Activated B cell treated with CpG ODN at 0.5 μM for 24 hours (primary cell): ENCODE measurements at regions not wholly inside any gene's neighbourhood (a gene's known extent, or its start where the extent isn't known, plus 50 kb on each side); places are given as distances from the start of the nearest gene placed in this dataset.

Source experiments
- ATAC-seq: fragments of 200-7000 bp; cut with Tn5 transposase; one replicate; pipeline ENCODE4 v1.10.0; 2021; ENCODE audit warnings: low read depth, mild to moderate bottlenecking, moderate library complexity
- CTCF ChIA-PET: fragments of 350-600 bp; sonication (Branson Sonifier 250); formaldehyde crosslinking; loops from one replicate; lab custom pipeline; 2021; ENCODE audit warnings: antibody characterized with exemption; lab: Charles Lee
- POLR2A ChIA-PET: fragments of 350-600 bp; sonication (Branson Sonifier 250); formaldehyde crosslinking; loops from one replicate; lab custom pipeline; 2021; ENCODE audit warnings: antibody characterized with exemption; lab: Charles Lee
- DNase-seq: peaks from one replicate; pipeline ENCODE4 v3.0.0; 2022
- H3K27ac Mint-ChIP-seq: one replicate; pipeline ENCODE4 v1.8.0; 2020; ENCODE audit warnings: mixed read lengths
- H3K27me3 Mint-ChIP-seq: one replicate; pipeline ENCODE4 v1.8.0; 2021; ENCODE audit warnings: mixed read lengths
- H3K36me3 Mint-ChIP-seq: one replicate; pipeline ENCODE4 v1.8.0; 2021; ENCODE audit warnings: low read depth, mixed read lengths
- H3K4me1 Mint-ChIP-seq: one replicate; pipeline ENCODE4 v1.8.0; 2021; ENCODE audit warnings: mixed read lengths
- H3K4me3 Mint-ChIP-seq: one replicate; pipeline ENCODE4 v1.8.0; 2020; ENCODE audit warnings: mild to moderate bottlenecking, mixed read lengths
- H3K9me3 Mint-ChIP-seq: one replicate; pipeline ENCODE4 v1.8.0; 2020; ENCODE audit warnings: mixed read lengths
- intact Hi-C: fragments of 100-400 bp; cut with micrococcal nuclease; formaldehyde crosslinking; loops from one replicate; pipeline ENCODE4 v1.15.1; 2024
- TF ChIP-seq, protein P1 (sequence below): fragments of 200-600 bp; IDR thresholded peaks from one replicate; pipeline ENCODE4 v1.8.0; 2022; ENCODE audit warnings: antibody characterized with exemption, mild to moderate bottlenecking

DNA sequence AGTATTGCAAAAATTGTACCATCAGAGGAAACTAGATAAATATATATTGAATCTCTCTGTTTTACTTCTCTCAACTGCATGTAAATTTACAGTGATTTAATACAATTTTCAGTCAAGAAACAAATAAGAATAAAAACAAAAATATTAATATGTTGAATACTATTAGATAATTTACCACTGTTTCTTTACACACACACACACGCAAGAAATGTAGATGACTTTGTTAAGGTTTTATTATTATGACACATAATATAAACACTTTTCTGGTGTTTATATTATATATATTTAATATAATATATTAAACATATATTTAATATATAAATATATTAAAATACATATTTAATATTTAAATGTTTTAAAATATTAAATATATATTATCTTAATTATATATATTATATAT is 814.3 kb upstream of the CDH10 start:
- Mint-ChIP-seq H3K4me3 (no peak overlapping the region), H3K27ac (no peak overlapping the region), H3K36me3 (no peaks in the 10 kb centered on the region), H3K27me3 (no peaks in the 10 kb centered on the region), H3K4me1 (no peaks in the 10 kb centered on the region), H3K9me3 (peaks cover 7% of the 10 kb centered on the region)
- TF ChIP-seq, protein P1, sequence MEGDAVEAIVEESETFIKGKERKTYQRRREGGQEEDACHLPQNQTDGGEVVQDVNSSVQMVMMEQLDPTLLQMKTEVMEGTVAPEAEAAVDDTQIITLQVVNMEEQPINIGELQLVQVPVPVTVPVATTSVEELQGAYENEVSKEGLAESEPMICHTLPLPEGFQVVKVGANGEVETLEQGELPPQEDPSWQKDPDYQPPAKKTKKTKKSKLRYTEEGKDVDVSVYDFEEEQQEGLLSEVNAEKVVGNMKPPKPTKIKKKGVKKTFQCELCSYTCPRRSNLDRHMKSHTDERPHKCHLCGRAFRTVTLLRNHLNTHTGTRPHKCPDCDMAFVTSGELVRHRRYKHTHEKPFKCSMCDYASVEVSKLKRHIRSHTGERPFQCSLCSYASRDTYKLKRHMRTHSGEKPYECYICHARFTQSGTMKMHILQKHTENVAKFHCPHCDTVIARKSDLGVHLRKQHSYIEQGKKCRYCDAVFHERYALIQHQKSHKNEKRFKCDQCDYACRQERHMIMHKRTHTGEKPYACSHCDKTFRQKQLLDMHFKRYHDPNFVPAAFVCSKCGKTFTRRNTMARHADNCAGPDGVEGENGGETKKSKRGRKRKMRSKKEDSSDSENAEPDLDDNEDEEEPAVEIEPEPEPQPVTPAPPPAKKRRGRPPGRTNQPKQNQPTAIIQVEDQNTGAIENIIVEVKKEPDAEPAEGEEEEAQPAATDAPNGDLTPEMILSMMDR = no peak
- ATAC-seq (no peak), DNase-seq (no peak)
- ChIA-PET CTCF (no interaction called here), POLR2A (no interaction called here)
- intact Hi-C loops = no loop called here

DNA sequence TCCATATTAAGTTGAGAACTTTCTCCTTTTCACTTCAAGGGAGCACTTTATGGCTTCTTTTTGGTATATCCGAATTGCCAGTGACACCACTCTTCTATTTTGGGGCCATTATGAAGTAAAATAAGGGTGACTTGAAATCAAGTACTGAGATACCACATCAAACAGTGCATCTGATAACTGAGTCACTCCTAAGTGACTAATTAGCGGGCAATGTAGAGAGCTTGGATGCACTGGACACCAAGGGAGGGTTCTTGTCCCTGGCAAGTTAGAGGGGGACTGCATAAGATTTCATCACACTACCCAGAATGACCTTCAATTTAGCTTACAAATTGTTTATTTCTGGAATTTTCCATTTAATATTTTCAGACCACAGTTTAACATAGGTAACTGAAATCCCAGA is 813.9 kb upstream of the CDH10 start:
- ATAC-seq (no peak), DNase-seq (no peak)
- H3K4me1 Mint-ChIP-seq = no peaks in the 10 kb centered on the region
- peaks cover 6% of the 10 kb centered on the region for H3K9me3 Mint-ChIP-seq
- ChIA-PET POLR2A (no interaction called here), CTCF (no interaction called here)
- H3K36me3 Mint-ChIP-seq = no peaks in the 10 kb centered on the region
- no peak overlapping the region for H3K4me3 Mint-ChIP-seq
- intact Hi-C loops = no loop called here
- no peak overlapping the region for H3K27ac Mint-ChIP-seq
- TF ChIP-seq, protein P1 = no peak
- no peaks in the 10 kb centered on the region for H3K27me3 Mint-ChIP-seq

- no peaks in the 10 kb centered on the region for H3K4me1 Mint-ChIP-seq
- TF ChIP-seq, protein P1 = no peak
- ATAC-seq (no peak), DNase-seq (no peak)
- no peaks in the 10 kb centered on the region for H3K27me3 Mint-ChIP-seq
- no peak overlapping the region for H3K4me3 Mint-ChIP-seq
- POLR2A ChIA-PET = no interaction called here
- no peaks in the 10 kb centered on the region for H3K9me3 Mint-ChIP-seq
- intact Hi-C loops = no loop called here
- H3K27ac Mint-ChIP-seq = no peak overlapping the region
- CTCF ChIA-PET = no interaction called here
- no peaks in the 10 kb centered on the region for H3K36me3 Mint-ChIP-seq
Measured at GRCh38 chr5:25453500-25453899, 808.7 kb upstream of the CDH10 start.

DNA sequence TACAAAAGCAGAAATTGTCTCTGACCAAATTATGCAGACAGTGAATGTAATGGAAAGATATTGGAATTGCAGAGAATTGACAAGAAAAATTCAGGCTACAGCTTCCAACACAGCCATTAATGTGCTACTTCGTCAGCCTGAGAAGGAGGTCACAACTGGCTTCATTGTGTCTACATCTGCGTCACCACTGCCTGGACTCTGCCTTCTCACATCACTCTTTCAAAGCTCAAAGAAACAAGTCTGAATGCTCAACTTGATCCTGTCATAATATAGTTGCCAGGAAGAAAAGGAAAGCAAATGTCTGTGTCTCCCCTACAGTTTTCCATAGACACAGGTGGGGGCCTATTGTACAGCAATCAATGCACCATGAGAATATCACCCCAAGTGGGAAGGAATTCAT is 806.5 kb upstream of the CDH10 start:
- TF ChIP-seq, protein P1 = no peak
- Mint-ChIP-seq H3K4me3 (no peak overlapping the region), H3K36me3 (no peaks in the 10 kb centered on the region), H3K4me1 (no peaks in the 10 kb centered on the region), H3K9me3 (no peaks in the 10 kb centered on the region), H3K27me3 (no peaks in the 10 kb centered on the region), H3K27ac (no peak overlapping the region)
- POLR2A ChIA-PET = no interaction called here
- CTCF ChIA-PET = no interaction called here
- intact Hi-C loops = no loop called here
- ATAC-seq (no peak), DNase-seq (no peak)

DNA sequence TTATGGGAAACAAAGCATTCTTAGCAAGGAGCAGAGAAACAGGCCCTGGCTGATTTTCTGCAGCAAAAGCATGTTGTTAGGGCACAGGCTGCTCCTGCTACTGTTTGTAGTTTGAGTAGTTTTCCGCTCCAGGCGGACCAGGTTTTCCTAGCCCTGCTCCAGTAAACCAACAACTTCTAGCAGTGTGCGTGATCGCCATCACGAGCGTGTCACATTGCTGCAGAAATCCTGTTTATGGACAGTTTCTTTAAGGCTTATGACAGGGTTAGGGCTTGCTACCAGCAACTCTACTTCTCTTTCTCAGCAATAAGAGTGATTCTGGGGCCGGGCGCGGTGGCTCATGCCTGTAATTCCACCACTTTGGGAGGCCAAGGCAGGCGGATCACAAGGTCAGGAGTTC is 803.9 kb upstream of the CDH10 start:
- no peak overlapping the region for H3K4me3 Mint-ChIP-seq
- H3K9me3 Mint-ChIP-seq = no peaks in the 10 kb centered on the region
- no peak for ATAC-seq
- DNase-seq = no peak
- no peak overlapping the region for H3K27ac Mint-ChIP-seq
- no peaks in the 10 kb centered on the region for H3K27me3 Mint-ChIP-seq
- no peaks in the 10 kb centered on the region for H3K4me1 Mint-ChIP-seq
- CTCF ChIA-PET = no interaction called here
- no peaks in the 10 kb centered on the region for H3K36me3 Mint-ChIP-seq
- TF ChIP-seq, protein P1 = no peak
- POLR2A ChIA-PET = no interaction called here
- intact Hi-C loops = no loop called here
